H54 (cell line): ENCODE measurements at regions not wholly inside any gene's neighbourhood (a gene's known extent, or its start where the extent isn't known, plus 50 kb on each side); places are given as distances from the start of the nearest gene placed in this dataset.
"Not testable (repeated sequence)": the region's sequence is repeated elsewhere in the genome, so short reads cannot be mapped to it uniquely, and the experiment has no call there.

ENCODE experiments used
- DNase-seq: peaks from one replicate; pipeline ENCODE4 v3.0.0; 2011; ENCODE audit warnings: low spot score, mixed read lengths; ENCODE audit not compliant: insufficient read length
- FAIRE-seq: peaks from 3 replicates; lab custom pipeline; 2011; peaks lifted over from hg19 to GRCh38; lab: Jason Lieb, UNC
- POLR2A ChIP-seq: IDR thresholded peaks from 2 replicates; pipeline ENCODE4 v1.6.1; 2011; ENCODE audit warnings: low read depth, mild to moderate bottlenecking, low read length

- no peak for DNase-seq
- no peak for FAIRE-seq
- no peak for TF ChIP-seq POLR2A
These were observed 183.5 kb upstream of the C2CD4B start for GRCh38 chr15:62348623-62349022.

- TF ChIP-seq POLR2A = no peak
- FAIRE-seq (no peak), DNase-seq (no peak)
These were observed 187.7 kb upstream of the C2CD4B start for GRCh38 chr15:62352817-62353216.

- FAIRE-seq = no peak
- TF ChIP-seq POLR2A = no peak
- no peak for DNase-seq
These were observed 192.3 kb upstream of the C2CD4B start for GRCh38 chr15:62357431-62357830.

GRCh38 chr15:62359416-62359815, 194.3 kb upstream of the C2CD4B start:
- FAIRE-seq = no peak
- TF ChIP-seq POLR2A = no peak
- DNase-seq = no peak

GRCh38 chr15:62360332-62361097, 195.4 kb upstream of the C2CD4B start:
- TF ChIP-seq POLR2A = no peak
- DNase-seq = no peak
- FAIRE-seq = no peak

- DNase-seq (no peak), FAIRE-seq (no peak)
- no peak for TF ChIP-seq POLR2A
These were observed 197.1 kb upstream of the C2CD4B start for GRCh38 chr15:62362144-62362543.

- DNase-seq (peak; percentile 24), FAIRE-seq (no peak)
- TF ChIP-seq POLR2A = no peak
These were observed 197.5 kb upstream of the C2CD4B start for GRCh38 chr15:62362608-62363007.

- no peak for TF ChIP-seq POLR2A
- DNase-seq (no peak), FAIRE-seq (no peak)
These were observed 198.8 kb upstream of the C2CD4B start for GRCh38 chr15:62363913-62364312.

- TF ChIP-seq POLR2A = no peak
- FAIRE-seq = no peak
- DNase-seq = no peak
These were observed 200.8 kb upstream of the C2CD4B start for GRCh38 chr15:62365795-62366442.

GRCh38 chr15:62369454-62369853, 204.4 kb upstream of the C2CD4B start:
- DNase-seq (no peak), FAIRE-seq (no peak)
- TF ChIP-seq POLR2A = no peak

GRCh38 chr15:62371683-62372082, 206.6 kb upstream of the C2CD4B start:
- not testable (repeated sequence) for FAIRE-seq, DNase-seq

GRCh38 chr15:62377736-62378480, 212.8 kb upstream of the C2CD4B start:
- TF ChIP-seq POLR2A = no peak
- FAIRE-seq (no peak), DNase-seq (no peak)

GRCh38 chr15:62378772-62379498, 213.8 kb upstream of the C2CD4B start:
- DNase-seq (no peak), FAIRE-seq (no peak)
- no peak for TF ChIP-seq POLR2A

GRCh38 chr15:62380011-62380410, 214.9 kb upstream of the C2CD4B start:
- DNase-seq (no peak), FAIRE-seq (no peak)
- TF ChIP-seq POLR2A = no peak
